ENCODE measurements at regions not wholly inside any gene's neighbourhood (a gene's known extent, or its start where the extent isn't known, plus 50 kb on each side); places are given as distances from the start of the nearest gene placed in this dataset.

DNA sequence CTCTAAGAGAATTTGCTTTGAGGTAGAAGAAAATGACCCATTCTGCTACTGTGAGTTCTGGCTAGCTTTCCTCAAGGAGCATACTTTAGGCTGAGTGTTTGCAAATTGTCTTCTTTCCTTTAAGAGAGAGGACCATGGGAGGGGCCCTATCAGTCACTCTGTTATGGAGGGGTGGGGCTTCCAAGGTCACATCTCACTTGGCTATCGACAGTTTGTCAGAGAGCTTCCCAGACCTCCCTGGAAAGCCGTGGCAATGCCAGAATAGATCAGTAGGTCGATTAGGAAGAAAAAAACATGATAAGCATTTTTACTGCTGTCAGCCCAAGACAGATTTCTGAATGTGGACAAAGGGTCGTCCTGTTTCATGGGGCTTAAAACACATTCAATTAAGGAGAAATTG is 93.3 kb downstream of the OXGR1 start:
- Histone ChIP-seq H3K9ac (ENCODE audit: control insufficient read depth, insufficient read depth, low read length) (no peak overlapping the region), H3K4me3 (no peak overlapping the region), H3K27ac (ENCODE audit: control insufficient read depth, insufficient read depth) (no peak overlapping the region), H3K4me1 (ENCODE audit: control insufficient read depth, insufficient read depth, low read length) (no peaks in the 10 kb centered on the region), H2AFZ (ENCODE audit: control insufficient read depth, low read depth, low read length) (no peak overlapping the region), H3K4me2 (ENCODE audit: control insufficient read depth, insufficient read depth) (no peak overlapping the region), H3K9me3 (replicated peaks; ENCODE audit: control insufficient read depth, insufficient read depth, low read length) (no peaks in the 10 kb centered on the region), H3K36me3 (ENCODE audit: control insufficient read depth in 2 of 2, insufficient read depth in 2 of 2, low read length in 1 of 2) (no peaks in the 10 kb centered on the region), H4K20me1 (ENCODE audit: control insufficient read depth, insufficient read depth) (no peaks in the 10 kb centered on the region), H3K27me3 (replicated peaks in 1 of 2; ENCODE audit: control insufficient read depth in 2 of 2, insufficient read depth in 2 of 2, low read length in 1 of 2) (no peaks in the 10 kb centered on the region), H3K79me2 (ENCODE audit: control insufficient read depth, insufficient read depth, low read length) (no peaks in the 10 kb centered on the region)
- ChIA-PET RAD21 (ENCODE audit: unreplicated experiment) (no interaction called here), CTCF (no interaction called here), SMC1A (ENCODE audit: uncharacterized antibody, unreplicated experiment) (no interaction called here), POLR2A (no interaction called here)
- FAIRE-seq (no peak), ATAC-seq (no peak), DNase-seq (ENCODE audit: low read depth, low spot score) (no peak)
- intact Hi-C loops (cut with micrococcal nuclease; ENCODE audit: unreplicated experiment), result no loop called here
- WGBS (ENCODE audit: insufficient coverage, insufficient replicate concordance, low lambda C conversion rate, missing lambda C conversion rate), result 0% methylated on average over 4 of the region's 4 CpGs
- BruUV-seq (replicated peaks), result no TSS peak
- in situ Hi-C loops (cut with MboI), result no loop called here
- TF ChIP-seq BCL11A (IDR thresholded peaks at IDR 0.05; ENCODE audit: low read depth, low read length) (no peak), CBX5 (IDR thresholded peaks at IDR 0.05; ENCODE audit: low read depth) (no peak), SREBF1 (IDR thresholded peaks at IDR 0.05; ENCODE audit: low read length) (no peak), ZZZ3 (IDR thresholded peaks at IDR 0.05; ENCODE audit: control insufficient read depth, insufficient read length, low read depth) (no peak), EP300 (IDR thresholded peaks at IDR 0.05; ENCODE audit: borderline replicate concordance in 1 of 2, control insufficient read depth in 1 of 2, low read depth in 2 of 2, low read length in 2 of 2) (no peak), BRCA1 (IDR thresholded peaks at IDR 0.05; ENCODE audit: low read depth, low read length) (no peak), MTA2 (IDR thresholded peaks at IDR 0.05; ENCODE audit: low read depth) (no peak), CEBPB (IDR thresholded peaks at IDR 0.05; ENCODE audit: borderline replicate concordance in 1 of 2, low read depth in 2 of 2, low read length in 2 of 2) (no peak), IKZF1 (conservative IDR thresholded peaks at IDR 0.05) (no peak), BHLHE40 (IDR thresholded peaks at IDR 0.05; ENCODE audit: borderline replicate concordance in 1 of 2, low read depth in 2 of 2, low read length in 1 of 2) (no peak), EZH2 (IDR thresholded peaks at IDR 0.05; ENCODE audit: borderline replicate concordance, control insufficient read depth, low read depth, low read length) (no peak), FOXM1 (IDR thresholded peaks at IDR 0.05; ENCODE audit: low read depth, low read length) (no peak), NFYA (IDR thresholded peaks at IDR 0.05; ENCODE audit: borderline replicate concordance, low read depth, low read length) (no peak), IKZF2 (IDR thresholded peaks at IDR 0.05) (no peak), PAX8 (IDR thresholded peaks at IDR 0.05) (no peak)
- TF ChIP-seq, protein P1, sequence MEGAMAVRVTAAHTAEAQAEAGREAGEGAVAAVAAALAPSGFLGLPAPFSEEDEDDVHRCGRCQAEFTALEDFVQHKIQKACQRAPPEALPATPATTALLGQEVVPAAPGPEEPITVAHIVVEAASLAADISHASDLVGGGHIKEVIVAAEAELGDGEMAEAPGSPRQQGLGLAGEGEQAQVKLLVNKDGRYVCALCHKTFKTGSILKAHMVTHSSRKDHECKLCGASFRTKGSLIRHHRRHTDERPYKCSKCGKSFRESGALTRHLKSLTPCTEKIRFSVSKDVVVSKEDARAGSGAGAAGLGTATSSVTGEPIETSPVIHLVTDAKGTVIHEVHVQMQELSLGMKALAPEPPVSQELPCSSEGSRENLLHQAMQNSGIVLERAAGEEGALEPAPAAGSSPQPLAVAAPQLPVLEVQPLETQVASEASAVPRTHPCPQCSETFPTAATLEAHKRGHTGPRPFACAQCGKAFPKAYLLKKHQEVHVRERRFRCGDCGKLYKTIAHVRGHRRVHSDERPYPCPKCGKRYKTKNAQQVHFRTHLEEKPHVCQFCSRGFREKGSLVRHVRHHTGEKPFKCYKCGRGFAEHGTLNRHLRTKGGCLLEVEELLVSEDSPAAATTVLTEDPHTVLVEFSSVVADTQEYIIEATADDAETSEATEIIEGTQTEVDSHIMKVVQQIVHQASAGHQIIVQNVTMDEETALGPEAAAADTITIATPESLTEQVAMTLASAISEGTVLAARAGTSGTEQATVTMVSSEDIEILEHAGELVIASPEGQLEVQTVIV (IDR thresholded peaks at IDR 0.05; ENCODE audit: borderline replicate concordance, partially characterized antibody), result no peak
- TF ChIP-seq, protein P2, sequence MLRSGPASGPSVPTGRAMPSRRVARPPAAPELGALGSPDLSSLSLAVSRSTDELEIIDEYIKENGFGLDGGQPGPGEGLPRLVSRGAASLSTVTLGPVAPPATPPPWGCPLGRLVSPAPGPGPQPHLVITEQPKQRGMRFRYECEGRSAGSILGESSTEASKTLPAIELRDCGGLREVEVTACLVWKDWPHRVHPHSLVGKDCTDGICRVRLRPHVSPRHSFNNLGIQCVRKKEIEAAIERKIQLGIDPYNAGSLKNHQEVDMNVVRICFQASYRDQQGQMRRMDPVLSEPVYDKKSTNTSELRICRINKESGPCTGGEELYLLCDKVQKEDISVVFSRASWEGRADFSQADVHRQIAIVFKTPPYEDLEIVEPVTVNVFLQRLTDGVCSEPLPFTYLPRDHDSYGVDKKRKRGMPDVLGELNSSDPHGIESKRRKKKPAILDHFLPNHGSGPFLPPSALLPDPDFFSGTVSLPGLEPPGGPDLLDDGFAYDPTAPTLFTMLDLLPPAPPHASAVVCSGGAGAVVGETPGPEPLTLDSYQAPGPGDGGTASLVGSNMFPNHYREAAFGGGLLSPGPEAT (IDR thresholded peaks at IDR 0.05; ENCODE audit: low read depth), result no peak
- TF ChIP-seq, protein P3, sequence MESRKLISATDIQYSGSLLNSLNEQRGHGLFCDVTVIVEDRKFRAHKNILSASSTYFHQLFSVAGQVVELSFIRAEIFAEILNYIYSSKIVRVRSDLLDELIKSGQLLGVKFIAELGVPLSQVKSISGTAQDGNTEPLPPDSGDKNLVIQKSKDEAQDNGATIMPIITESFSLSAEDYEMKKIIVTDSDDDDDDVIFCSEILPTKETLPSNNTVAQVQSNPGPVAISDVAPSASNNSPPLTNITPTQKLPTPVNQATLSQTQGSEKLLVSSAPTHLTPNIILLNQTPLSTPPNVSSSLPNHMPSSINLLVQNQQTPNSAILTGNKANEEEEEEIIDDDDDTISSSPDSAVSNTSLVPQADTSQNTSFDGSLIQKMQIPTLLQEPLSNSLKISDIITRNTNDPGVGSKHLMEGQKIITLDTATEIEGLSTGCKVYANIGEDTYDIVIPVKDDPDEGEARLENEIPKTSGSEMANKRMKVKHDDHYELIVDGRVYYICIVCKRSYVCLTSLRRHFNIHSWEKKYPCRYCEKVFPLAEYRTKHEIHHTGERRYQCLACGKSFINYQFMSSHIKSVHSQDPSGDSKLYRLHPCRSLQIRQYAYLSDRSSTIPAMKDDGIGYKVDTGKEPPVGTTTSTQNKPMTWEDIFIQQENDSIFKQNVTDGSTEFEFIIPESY (IDR thresholded peaks at IDR 0.05), result no peak
